ENCODE measurements at regions not wholly inside any gene's neighbourhood (a gene's known extent, or its start where the extent isn't known, plus 50 kb on each side); places are given as distances from the start of the nearest gene placed in this dataset.
"Not testable (repeated sequence)": the region's sequence is repeated elsewhere in the genome, so short reads cannot be mapped to it uniquely, and the experiment has no call there.

- DNase-seq, result peak; percentile 19
These were observed 184.6 kb upstream of the TP53TG3C start for GRCh38 chr16:33009468-33009867.

GRCh38 chr16:33027121-33027520 is 166.9 kb upstream of the TP53TG3C start:
- not testable (repeated sequence) for DNase-seq

DNA sequence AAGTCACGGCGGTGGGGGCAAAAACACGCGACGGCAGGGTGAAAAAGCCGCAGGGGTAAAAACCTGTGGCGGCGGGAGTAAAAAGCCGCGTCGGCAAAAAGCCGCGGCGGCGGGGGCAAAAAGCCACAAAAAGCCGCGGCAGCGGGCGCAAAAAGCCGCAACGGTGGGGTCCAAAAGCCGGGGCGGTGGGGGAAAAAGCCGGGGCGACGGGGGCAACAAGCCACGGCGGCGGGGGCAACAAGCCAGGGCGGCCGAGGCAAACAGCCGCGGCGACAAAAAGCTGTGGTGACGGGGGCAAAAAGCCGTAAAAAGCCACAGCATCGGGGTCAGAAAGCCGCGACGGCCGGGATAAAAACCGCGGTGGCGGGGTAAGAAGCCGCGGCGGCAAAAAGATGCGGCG is 166.1 kb upstream of the TP53TG3C start:
- DNase-seq, result not testable (repeated sequence)

GRCh38 chr16:33028707-33029390 is 165.2 kb upstream of the TP53TG3C start:
- DNase-seq, result not testable (repeated sequence)

GRCh38 chr16:33048849-33049248 is 145.2 kb upstream of the TP53TG3C start:
- DNase-seq, result not testable (repeated sequence)

GRCh38 chr16:33059206-33059605 is 134.8 kb upstream of the TP53TG3C start:
- DNase-seq, result no peak

GRCh38 chr16:33059654-33060421 is 134.2 kb upstream of the TP53TG3C start:
- not testable (repeated sequence) for DNase-seq

- not testable (repeated sequence) for DNase-seq
These were observed 131.3 kb upstream of the TP53TG3C start for GRCh38 chr16:33062763-33063162.

DNA sequence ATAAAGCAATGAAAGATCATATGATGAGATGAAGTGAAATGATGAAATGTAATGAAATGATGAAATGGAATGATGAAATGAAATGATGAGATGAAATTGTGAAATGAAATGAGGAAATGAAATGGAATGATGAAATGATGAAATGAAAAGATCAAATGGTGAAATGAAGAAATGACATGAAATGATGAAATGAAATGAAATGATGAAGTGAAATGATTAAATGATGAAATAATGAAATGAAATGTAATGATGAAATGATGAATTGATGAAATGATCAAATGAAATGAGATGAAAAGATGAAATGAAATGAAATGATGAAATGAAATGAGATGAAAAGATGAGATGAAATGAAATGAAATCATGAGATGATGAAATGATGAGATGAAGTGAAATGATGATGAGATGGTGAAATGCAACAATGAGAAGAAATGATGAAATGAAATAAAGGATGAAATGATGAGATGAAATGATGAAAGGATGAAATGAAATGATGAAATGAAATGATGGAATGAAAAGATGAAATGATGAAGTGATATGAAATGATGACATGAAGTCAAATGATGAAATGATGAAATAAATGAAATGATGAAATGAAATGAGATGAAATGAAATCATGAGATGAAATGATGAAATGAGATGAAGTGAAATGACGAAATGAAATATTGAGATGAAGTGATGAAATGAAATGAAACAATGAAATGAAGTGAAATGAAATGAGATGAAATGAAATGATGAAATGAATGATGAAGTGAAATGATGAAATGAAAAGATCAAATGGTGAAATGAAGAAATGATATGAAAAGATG is 130.5 kb upstream of the TP53TG3C start:
- DNase-seq, result not testable (repeated sequence)

DNA sequence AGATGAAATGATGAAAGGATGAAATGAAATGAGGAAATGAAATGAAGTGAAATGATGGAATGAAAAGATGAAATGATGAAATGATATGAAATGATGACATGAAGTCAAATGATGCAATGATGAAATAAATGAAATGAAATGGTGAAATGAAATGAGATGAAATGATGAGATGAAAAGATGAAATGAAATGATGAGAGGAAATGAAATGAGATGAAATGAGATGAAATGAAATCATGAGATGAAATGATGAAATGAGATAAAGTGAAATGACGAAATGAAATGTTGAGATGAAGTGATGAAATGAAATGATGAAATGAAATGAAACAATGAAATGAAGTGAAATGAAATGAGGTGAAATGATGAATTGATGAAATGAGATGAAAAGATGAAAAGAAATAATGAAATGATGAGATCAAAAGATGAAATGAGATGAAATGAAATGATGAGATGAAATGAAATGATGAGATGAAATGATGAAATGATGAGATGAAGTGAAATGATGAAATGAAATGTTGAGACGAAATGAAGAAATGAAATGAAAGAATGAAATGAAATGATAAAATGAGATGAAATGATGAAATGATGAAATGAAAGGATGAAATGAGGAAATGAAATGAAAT is 129.5 kb upstream of the TP53TG3C start:
- not testable (repeated sequence) for DNase-seq
